HG02885 (cell line): ENCODE measurements at regions not wholly inside any gene's neighbourhood (a gene's known extent, or its start where the extent isn't known, plus 50 kb on each side); places are given as distances from the start of the nearest gene placed in this dataset.
A peak's percentile ranks its signal among the peaks of the same experiment; 100 is the strongest.
"Not testable (repeated sequence)": the region's sequence is repeated elsewhere in the genome, so short reads cannot be mapped to it uniquely, and the experiment has no call there.

Source experiments
- ATAC-seq: cut with Tn5 transposase; IDR thresholded peaks from one replicate; pipeline ENCODE4 v1.9.1; 2021; ENCODE audit warnings: mild to moderate bottlenecking; ENCODE audit not compliant: unreplicated experiment, poor library complexity

DNA sequence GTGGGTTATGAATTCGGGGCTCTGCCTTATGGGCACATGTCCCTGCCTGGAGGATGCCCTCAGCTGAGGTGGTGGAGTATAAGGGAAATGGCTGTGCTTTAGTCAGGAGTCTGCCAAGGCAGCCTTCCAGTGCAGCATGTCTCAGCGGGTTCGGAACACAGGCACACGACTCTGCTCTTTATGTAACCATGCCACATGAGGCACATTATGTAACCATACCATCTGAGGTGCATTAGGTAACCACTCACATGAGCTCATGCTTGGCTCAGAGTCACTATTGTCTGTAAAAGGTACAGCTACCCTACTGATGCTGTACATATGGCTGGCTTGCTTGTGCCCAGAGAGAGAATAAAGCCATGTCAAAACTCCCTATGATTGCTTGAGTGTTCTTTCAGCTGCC is 723.6 kb downstream of the TRAM1L1 start:
- ATAC-seq: no peak

DNA sequence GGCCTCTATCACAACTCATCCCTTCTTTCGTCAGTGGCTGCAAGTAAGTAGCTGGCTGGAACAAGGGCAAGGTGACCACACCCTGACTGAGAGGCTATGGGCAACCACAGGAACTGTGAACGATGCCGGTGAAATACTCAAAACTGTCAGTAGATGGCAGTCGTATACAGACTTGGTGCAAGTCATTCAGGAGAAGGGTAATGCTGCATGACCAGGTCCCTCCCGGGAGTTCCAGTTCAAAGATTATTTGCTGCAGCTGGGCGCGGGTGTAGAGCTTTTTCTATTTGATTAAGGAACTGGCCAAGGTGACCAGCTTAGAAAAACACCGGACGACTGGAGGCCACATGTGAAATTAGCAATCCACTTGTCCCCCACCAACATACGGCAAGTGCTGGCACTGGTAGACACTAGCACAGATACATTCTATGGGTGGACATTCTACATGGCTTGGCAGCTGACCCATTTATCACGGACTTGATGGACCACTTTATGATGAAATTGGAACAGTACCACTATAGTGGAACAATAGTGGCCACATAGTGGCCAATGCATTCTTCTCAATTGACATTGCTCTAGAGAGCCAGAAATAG is 726.6 kb downstream of the TRAM1L1 start:
- ATAC-seq: peak; percentile 98

GRCh38 chr4:116357758-116358157 is 727.6 kb downstream of the TRAM1L1 start:
- ATAC-seq: no peak

GRCh38 chr4:116346750-116347149 is 738.6 kb downstream of the TRAM1L1 start:
- no peak for ATAC-seq

DNA sequence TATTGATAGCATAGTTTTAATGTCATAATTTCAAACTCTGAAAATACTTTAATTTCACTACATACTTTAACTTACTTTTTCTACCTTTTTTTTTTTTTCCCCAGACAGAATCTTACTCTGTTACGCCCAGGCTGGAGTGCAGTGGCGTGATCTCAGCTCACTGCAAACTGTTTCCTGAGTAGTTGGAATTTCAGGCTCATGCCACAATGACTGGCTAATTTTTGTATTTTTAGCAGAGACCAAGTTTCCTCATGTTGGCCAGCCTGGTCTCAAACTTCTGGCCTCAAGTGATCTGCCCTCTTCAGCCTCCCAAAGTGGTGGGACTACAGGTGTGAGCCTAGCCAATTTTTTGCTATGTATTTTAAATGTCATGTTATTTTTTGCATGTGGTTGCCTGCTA is 741.6 kb downstream of the TRAM1L1 start:
- no peak for ATAC-seq

- no peak for ATAC-seq
These were observed 743.2 kb downstream of the TRAM1L1 start for GRCh38 chr4:116342143-116342542.

GRCh38 chr4:116332508-116332907 is 752.9 kb downstream of the TRAM1L1 start:
- no peak for ATAC-seq

- ATAC-seq: no peak
These were observed 757.0 kb downstream of the TRAM1L1 start for GRCh38 chr4:116328261-116328860.

DNA sequence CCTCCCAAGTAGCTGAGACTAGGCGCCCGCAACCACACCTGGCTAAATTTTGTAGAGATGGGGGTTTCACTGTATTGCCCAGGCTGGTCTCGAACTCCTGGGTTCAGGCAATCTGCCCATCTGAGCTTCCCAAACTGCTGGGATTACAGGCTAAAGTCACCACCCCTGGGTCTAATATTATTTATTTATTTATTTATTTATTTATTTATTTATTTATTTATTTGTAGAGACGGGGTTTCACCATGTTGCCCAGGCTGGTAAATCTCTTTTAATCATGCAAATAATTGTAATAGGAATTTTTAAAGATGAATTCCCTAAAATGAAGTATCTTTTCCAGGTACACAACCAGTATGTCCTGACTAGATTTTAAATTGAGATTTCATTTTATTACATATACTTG is 761.8 kb downstream of the TRAM1L1 start:
- no peak for ATAC-seq

GRCh38 chr4:116321471-116321870 is 763.9 kb downstream of the TRAM1L1 start:
- ATAC-seq: no peak

DNA sequence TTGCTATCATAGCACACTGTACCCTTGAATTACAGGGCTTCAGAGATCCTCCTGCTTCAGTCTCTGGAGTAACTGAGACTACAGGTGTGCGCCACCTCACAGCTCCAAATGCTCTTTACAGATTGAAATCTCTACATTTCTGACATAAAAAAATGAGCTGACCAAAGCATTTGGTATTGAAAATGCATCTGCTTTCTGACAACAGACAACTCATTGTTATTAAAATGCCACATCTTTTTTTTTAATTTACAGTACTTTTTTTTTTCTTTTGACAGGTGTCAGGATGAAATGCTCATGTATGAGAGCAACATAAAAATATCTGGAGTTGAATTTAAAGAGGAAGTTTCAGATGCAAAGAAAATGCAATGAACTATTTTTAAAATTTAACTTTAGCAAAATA is 764.5 kb downstream of the TRAM1L1 start:
- ATAC-seq: no peak

DNA sequence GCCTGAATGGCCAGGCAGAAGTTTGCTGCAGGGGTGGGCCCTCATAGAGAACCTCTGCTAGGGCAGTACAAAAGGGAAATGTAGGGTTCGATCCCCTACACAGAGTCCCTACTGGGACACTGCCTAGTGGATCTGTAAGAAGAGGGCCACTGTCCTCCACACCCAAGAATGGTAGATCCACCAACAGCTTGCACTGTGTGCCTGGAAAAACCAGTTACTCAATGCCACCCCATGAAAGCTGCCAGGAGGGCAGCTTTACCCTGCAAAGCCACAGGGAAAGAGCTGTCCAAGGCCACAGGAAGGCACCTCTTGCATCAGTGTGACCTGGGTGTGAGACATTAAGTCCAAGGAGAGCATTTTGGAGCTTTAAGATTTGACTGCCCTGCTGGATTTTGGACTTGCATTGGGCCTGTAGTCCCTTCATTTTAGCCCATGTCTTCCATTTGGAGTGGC is 781.6 kb downstream of the TRAM1L1 start:
- ATAC-seq: no peak

DNA sequence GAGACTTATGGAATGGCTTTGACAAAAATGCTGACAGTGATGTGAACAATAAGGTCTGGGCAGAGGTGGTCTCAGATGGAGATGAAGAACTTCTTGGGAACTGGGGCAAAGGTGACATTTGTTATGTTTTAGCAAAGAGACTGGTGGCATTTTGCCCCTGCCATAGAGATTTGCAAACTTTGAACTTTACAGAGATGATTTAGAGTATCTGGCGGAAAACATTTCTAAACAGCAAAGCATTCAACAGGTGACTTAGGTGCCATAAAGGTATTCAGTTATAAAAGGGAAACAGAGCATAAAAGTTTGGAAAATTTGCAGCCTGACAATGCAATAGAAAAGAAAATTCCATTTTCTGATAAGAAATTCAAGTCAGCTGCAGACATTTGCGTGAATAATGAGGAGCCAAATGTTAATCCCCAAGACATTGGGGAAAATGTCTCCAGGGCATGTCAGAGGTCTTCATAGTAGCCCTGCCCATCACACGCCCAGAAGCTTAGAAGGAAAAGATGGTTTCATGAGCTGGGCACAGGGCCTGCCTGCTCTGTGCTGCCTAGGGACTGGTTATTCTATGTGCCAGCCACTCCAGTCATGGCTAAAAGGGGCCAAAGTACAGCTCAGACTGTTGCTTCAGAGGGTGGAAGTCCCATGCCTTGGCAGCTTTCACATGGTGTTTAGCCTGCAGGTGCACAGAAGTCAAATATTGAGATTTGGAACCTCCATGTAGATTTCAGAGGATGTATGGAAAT is 782.2 kb downstream of the TRAM1L1 start:
- ATAC-seq: no peak

DNA sequence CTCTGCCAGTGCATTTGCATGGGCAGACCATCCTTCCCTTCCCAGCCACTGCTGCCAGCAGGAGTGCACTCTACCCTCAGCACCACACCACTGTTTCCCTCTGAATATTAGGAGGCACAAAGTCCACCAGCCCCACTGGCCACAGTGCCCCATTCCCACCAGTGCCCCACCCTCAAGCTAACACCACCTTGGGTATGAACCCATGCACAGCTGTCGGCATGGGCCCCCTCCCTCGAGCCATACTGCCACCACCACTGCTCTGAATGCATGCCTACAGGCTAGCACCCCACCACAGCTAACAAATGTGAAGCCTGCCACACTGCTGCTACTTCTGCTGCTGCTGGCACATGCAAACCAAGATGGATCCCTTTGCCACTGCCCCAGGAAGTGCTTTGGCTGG is 810.4 kb downstream of the TRAM1L1 start:
- ATAC-seq: no peak

DNA sequence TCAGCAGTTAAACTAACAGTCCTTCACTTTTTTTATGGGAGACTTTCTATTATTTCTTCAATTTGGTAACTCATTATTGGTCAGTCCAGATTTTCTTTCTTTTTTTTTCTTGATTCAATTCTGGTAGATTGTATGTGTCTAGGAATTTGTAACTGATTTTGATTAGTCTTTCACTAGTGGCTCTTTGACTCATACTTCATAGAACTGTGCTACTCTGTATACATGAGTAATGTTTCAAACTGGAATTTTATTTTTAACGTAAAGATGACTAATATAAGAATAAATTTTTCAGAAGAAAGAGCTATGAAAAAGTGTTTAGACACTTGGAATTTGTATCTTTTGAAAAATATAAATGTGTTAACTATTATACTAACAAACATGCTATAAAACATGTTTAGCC is 813.0 kb downstream of the TRAM1L1 start:
- ATAC-seq: no peak

DNA sequence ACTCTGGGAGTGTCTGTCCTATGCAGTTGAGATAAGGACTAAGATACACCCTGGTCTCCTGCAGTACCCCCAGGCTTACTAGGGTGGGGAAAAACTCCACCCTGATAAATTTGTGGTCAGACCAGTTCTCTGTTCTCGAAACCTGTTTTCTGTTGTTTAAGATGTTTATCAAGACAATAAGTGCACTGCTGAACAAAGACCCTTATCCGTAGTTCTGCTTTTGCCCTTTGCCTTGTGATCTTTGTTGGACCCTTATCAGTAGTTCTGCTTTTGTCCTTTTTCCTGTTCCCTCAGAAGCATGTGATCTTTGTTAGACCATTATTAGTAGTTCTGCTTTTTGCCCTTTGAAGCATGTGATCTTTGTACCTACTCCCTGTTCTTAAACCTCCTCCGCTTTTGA is 824.4 kb downstream of the TRAM1L1 start:
- ATAC-seq: not testable (repeated sequence)

- ATAC-seq: no peak
These were observed 840.6 kb downstream of the TRAM1L1 start for GRCh38 chr4:116244771-116245170.

DNA sequence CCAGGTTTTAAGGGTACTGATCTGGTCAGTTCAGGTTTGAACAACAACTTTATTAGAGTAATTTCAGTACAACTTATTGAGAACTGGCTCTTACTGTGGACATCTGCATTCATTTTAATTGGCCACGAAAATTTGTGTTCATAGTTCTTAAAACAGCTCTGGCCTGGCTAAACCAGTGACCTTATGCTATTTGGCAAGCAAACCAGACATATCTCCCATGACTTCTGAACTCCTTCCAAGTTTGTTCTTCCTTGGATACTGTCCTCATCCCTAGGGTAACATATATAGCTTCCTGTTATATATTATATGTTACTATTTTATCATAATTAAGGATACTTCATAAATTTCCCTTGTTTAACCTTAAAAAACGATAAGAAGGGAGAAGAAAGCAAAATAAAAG is 841.9 kb downstream of the TRAM1L1 start:
- ATAC-seq: no peak

GRCh38 chr4:116233971-116234370 is 851.4 kb downstream of the TRAM1L1 start:
- ATAC-seq: no peak

- not testable (repeated sequence) for ATAC-seq
These were observed 853.4 kb downstream of the TRAM1L1 start for GRCh38 chr4:116231999-116232398.

- ATAC-seq: no peak
These were observed 856.0 kb downstream of the TRAM1L1 start for GRCh38 chr4:116229420-116229819.
